SK-N-SH (cell line): ENCODE measurements at regions not wholly inside any gene's neighbourhood (a gene's known extent, or its start where the extent isn't known, plus 50 kb on each side); places are given as distances from the start of the nearest gene placed in this dataset.

Experiments
- CTCF ChIA-PET: fragments of 300-600, 350-600 bp; formaldehyde crosslinking; extraction: SDS; loops from one replicate; lab custom pipeline; 2021; lab: Yijun Ruan, JAX
- POLR2A ChIA-PET: fragments of 350-600 bp; sonication (Branson Sonifier 250); formaldehyde crosslinking; extraction: SDS; loops from one replicate; lab custom pipeline; 2020; ENCODE audit warnings: antibody characterized with exemption, inconsistent platforms; lab: Yijun Ruan, JAX
- DNase-seq: peaks from one replicate; pipeline ENCODE4 v3.0.0; 2012
- H2AFZ ChIP-seq: fragments of 200-600 bp; sonication (generic); 2 replicates; pipeline ENCODE4 v1.8.1; 2016; ENCODE audit warnings: antibody characterized with exemption, mild to moderate bottlenecking, low read depth
- H3F3A ChIP-seq: fragments of 200-600 bp; sonication (generic); replicated peaks from 2 replicates; pipeline ENCODE3; 2016; ENCODE audit warnings: antibody characterized with exemption, mild to moderate bottlenecking; ENCODE audit not compliant: insufficient read depth
- H3K27ac ChIP-seq, 2 experiments: fragments of 200-500 bp in 1 of 2; fragments of 200-600 bp in 1 of 2; sonication (Bioruptor generic) in 1 of 2; sonication (generic), shearing (Covaris generic) in 1 of 2; 2 replicates each; pipeline versions ENCODE4 v1.5.1 to v1.6.1; 2014 to 2016; ENCODE audit warnings: low read depth in 2 of 2, inconsistent platforms in 1 of 2, low read length in 1 of 2, mild to moderate bottlenecking in 1 of 2, mixed read lengths in 1 of 2
- H3K27me3 ChIP-seq: fragments of 200-600 bp; sonication (generic), shearing (Covaris generic); 2 replicates; pipeline ENCODE4 v1.6.1; 2016; ENCODE audit warnings: mixed run types; ENCODE audit not compliant: insufficient read depth
- H3K36me3 ChIP-seq, 2 experiments: fragments of 200-500 bp in 1 of 2; fragments of 200-600 bp in 1 of 2; sonication (Bioruptor generic) in 1 of 2; sonication (generic) in 1 of 2; replicated peaks in 1 of 2; 2 replicates each; pipeline versions ENCODE3 to v1.5.1; 2014 to 2016; ENCODE audit warnings: low read length in 1 of 2, mild to moderate bottlenecking in 1 of 2; ENCODE audit not compliant: insufficient read depth in 2 of 2, control insufficient read depth in 1 of 2
- H3K4me1 ChIP-seq, 2 experiments: fragments of 200-500 bp in 1 of 2; fragments of 200-600 bp in 1 of 2; sonication (Bioruptor generic) in 1 of 2; sonication (generic), shearing (Covaris generic) in 1 of 2; 2 replicates each; pipeline versions ENCODE4 v1.5.1 to v1.6.1; 2014 to 2016; ENCODE audit warnings: low read depth in 1 of 2, low read length in 1 of 2, mixed run types in 1 of 2; ENCODE audit not compliant: insufficient read depth in 2 of 2, control insufficient read depth in 1 of 2
- H3K4me2 ChIP-seq: fragments of 200-600 bp; sonication (generic), shearing (Covaris generic); 2 replicates; pipeline ENCODE4 v1.6.1; 2017; ENCODE audit warnings: mixed run types
- H3K4me3 ChIP-seq, 2 experiments: fragments of 200-500 bp in 1 of 2; fragments of 200-600 bp in 1 of 2; sonication (Bioruptor generic) in 1 of 2; sonication (generic), shearing (Covaris generic) in 1 of 2; 2 replicates each; pipeline versions ENCODE4 v1.5.1 to v1.8.1; 2014 to 2016; ENCODE audit warnings: low read depth in 2 of 2, inconsistent platforms in 1 of 2, low read length in 1 of 2, mild to moderate bottlenecking in 1 of 2, mixed read lengths in 1 of 2, moderate library complexity in 1 of 2
- H3K79me2 ChIP-seq: fragments of 200-600 bp; sonication (generic); 2 replicates; pipeline ENCODE4 v1.8.1; 2017; ENCODE audit warnings: mild to moderate bottlenecking; ENCODE audit not compliant: insufficient read depth
- H3K9ac ChIP-seq: fragments of 200-600 bp; sonication (generic); 2 replicates; pipeline ENCODE4 v1.6.1; 2017; ENCODE audit warnings: mixed run types
- H3K9me2 ChIP-seq: fragments of 200-600 bp; sonication (generic); 2 replicates; pipeline ENCODE4 v1.6.1; 2017; ENCODE audit warnings: mixed run types
- H3K9me3 ChIP-seq: fragments of 200-600 bp; sonication (generic); 2 replicates; pipeline ENCODE4 v1.6.1; 2017; ENCODE audit warnings: mixed run types, mild to moderate bottlenecking, moderate library complexity
- H4K20me1 ChIP-seq: fragments of 200-600 bp; sonication (generic); 2 replicates; pipeline ENCODE4 v1.6.1; 2017; ENCODE audit warnings: mild to moderate bottlenecking, mixed run types; ENCODE audit not compliant: insufficient read depth
- ELF1 ChIP-seq: IDR thresholded peaks from 2 replicates; pipeline ENCODE4 v1.4.0; 2012
- EZH2phosphoT487 ChIP-seq: fragments of 200-600 bp; sonication (generic); IDR thresholded peaks from 2 replicates; pipeline ENCODE4 v1.6.1; 2017; ENCODE audit warnings: low read depth, mixed run types, mild to moderate bottlenecking, antibody characterized with exemption, moderate library complexity, borderline replicate concordance
- FOXJ3 ChIP-seq: sonication (generic); formaldehyde crosslinking; IDR thresholded peaks from 2 replicates; pipeline ENCODE4 v1.5.1; 2020; ENCODE audit warnings: mild to moderate bottlenecking, missing genetic modification reagents
- GABPA ChIP-seq: IDR thresholded peaks from 2 replicates; pipeline ENCODE4 v1.4.0; 2012; ENCODE audit warnings: low read depth, mild to moderate bottlenecking
- GATA2 ChIP-seq: sonication (generic); formaldehyde crosslinking; IDR thresholded peaks from 2 replicates; pipeline ENCODE4 v1.5.0; 2020; ENCODE audit warnings: mild to moderate bottlenecking, missing genetic modification reagents
- MEF2A ChIP-seq: IDR thresholded peaks from 2 replicates; pipeline ENCODE4 v1.4.0; 2012; ENCODE audit warnings: low read depth, borderline replicate concordance
- MXI1 ChIP-seq: IDR thresholded peaks from 2 replicates; pipeline ENCODE4 v1.6.1; 2012; ENCODE audit warnings: mild to moderate bottlenecking, low read depth, low read length, improper control_type of control experiment
- NFIC ChIP-seq: IDR thresholded peaks from 2 replicates; pipeline ENCODE4 v1.4.0; 2012; ENCODE audit warnings: borderline replicate concordance
- NRF1 ChIP-seq: IDR thresholded peaks from 2 replicates; pipeline ENCODE4 v1.6.1; 2012; ENCODE audit warnings: low read depth, mild to moderate bottlenecking, low read length
- POLR2AphosphoS5 ChIP-seq: IDR thresholded peaks from 2 replicates; pipeline ENCODE4 v1.6.1; 2012; ENCODE audit warnings: low read depth, low read length
- RFX5 ChIP-seq: IDR thresholded peaks from 2 replicates; pipeline ENCODE4 v1.6.1; 2012; ENCODE audit warnings: mild to moderate bottlenecking, improper control_type of control experiment, low read length
- TAF1 ChIP-seq: IDR thresholded peaks from 2 replicates; pipeline ENCODE4 v1.6.1; 2012; ENCODE audit warnings: low read depth, mild to moderate bottlenecking, low read length, moderate library complexity, borderline replicate concordance
- TCF12 ChIP-seq: IDR thresholded peaks from 2 replicates; pipeline ENCODE4 v1.4.0; 2012
- TEAD4 ChIP-seq: IDR thresholded peaks from 2 replicates; pipeline ENCODE4 v1.4.0; 2012; ENCODE audit warnings: mild to moderate bottlenecking, borderline replicate concordance; ENCODE audit not compliant: insufficient read depth
- YY1 ChIP-seq: IDR thresholded peaks from 2 replicates; pipeline ENCODE4 v1.4.0; 2012; ENCODE audit warnings: low read depth, mild to moderate bottlenecking
- ZBTB33 ChIP-seq: IDR thresholded peaks from 2 replicates; pipeline ENCODE4 v1.4.0; 2012; ENCODE audit warnings: low read depth, borderline replicate concordance
- WGBS: methylation state at CpG from one replicate; pipeline ENCODE4 v1.1.6; 2017; ENCODE audit warnings: low lambda C conversion rate; 5-methylcytosine and 5-hydroxymethylcytosine counted together
- TF ChIP-seq, protein P1 (sequence below): IDR thresholded peaks from 2 replicates; pipeline ENCODE4; 2012
- TF ChIP-seq, protein P2 (sequence below): IDR thresholded peaks from 2 replicates; pipeline ENCODE4 v1.4.0; 2012; ENCODE audit warnings: low read depth, borderline replicate concordance
- TF ChIP-seq, protein P3 (sequence below): IDR thresholded peaks from 2 replicates; pipeline ENCODE4 v1.6.1; 2012; ENCODE audit warnings: mild to moderate bottlenecking, low read depth, low read length, moderate library complexity

- Histone ChIP-seq H4K20me1 (no peaks in the 10 kb centered on the region), H3K27ac (no peak overlapping the region), H2AFZ (no peak overlapping the region), H3K4me2 (no peak overlapping the region), H3K36me3 (no peaks in the 10 kb centered on the region), H3K4me3 (no peak overlapping the region), H3F3A (no peaks in the 10 kb centered on the region), H3K9me3 (no peaks in the 10 kb centered on the region), H3K9me2 (no peaks in the 10 kb centered on the region), H3K9ac (no peak overlapping the region), H3K79me2 (no peaks in the 10 kb centered on the region), H3K27me3 (no peaks in the 10 kb centered on the region), H3K4me1 (peaks cover 0 to 2% of the 10 kb centered on the region in 2 experiments; a peak in 1 of 4 replicates)
- ChIA-PET POLR2A (no interaction called here), CTCF (interaction anchor here (1.0 kb wide), 1 partner anchor 9 kb away, joined by 3 read pairs; no protein-coding TSS in a partner anchor)
- WGBS, result 66% methylated on average over 6 of the region's 6 CpGs
- TF ChIP-seq EZH2phosphoT487 (no peak), MEF2A (no peak), ELF1 (no peak), FOXJ3 (CRISPR knock-in tag) (no peak), POLR2AphosphoS5 (no peak), ZBTB33 (no peak), NRF1 (no peak), TEAD4 (no peak), RFX5 (no peak), TCF12 (no peak), NFIC (no peak), GABPA (no peak), TAF1 (no peak), MXI1 (no peak), YY1 (no peak), GATA2 (no peak)
- TF ChIP-seq, protein P1, sequence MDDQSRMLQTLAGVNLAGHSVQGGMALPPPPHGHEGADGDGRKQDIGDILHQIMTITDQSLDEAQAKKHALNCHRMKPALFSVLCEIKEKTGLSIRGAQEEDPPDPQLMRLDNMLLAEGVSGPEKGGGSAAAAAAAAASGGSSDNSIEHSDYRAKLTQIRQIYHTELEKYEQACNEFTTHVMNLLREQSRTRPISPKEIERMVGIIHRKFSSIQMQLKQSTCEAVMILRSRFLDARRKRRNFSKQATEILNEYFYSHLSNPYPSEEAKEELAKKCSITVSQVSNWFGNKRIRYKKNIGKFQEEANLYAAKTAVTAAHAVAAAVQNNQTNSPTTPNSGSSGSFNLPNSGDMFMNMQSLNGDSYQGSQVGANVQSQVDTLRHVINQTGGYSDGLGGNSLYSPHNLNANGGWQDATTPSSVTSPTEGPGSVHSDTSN, result no peak
- TF ChIP-seq, protein P2, sequence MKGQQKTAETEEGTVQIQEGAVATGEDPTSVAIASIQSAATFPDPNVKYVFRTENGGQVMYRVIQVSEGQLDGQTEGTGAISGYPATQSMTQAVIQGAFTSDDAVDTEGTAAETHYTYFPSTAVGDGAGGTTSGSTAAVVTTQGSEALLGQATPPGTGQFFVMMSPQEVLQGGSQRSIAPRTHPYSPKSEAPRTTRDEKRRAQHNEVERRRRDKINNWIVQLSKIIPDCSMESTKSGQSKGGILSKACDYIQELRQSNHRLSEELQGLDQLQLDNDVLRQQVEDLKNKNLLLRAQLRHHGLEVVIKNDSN, result no peak
- TF ChIP-seq, protein P3, sequence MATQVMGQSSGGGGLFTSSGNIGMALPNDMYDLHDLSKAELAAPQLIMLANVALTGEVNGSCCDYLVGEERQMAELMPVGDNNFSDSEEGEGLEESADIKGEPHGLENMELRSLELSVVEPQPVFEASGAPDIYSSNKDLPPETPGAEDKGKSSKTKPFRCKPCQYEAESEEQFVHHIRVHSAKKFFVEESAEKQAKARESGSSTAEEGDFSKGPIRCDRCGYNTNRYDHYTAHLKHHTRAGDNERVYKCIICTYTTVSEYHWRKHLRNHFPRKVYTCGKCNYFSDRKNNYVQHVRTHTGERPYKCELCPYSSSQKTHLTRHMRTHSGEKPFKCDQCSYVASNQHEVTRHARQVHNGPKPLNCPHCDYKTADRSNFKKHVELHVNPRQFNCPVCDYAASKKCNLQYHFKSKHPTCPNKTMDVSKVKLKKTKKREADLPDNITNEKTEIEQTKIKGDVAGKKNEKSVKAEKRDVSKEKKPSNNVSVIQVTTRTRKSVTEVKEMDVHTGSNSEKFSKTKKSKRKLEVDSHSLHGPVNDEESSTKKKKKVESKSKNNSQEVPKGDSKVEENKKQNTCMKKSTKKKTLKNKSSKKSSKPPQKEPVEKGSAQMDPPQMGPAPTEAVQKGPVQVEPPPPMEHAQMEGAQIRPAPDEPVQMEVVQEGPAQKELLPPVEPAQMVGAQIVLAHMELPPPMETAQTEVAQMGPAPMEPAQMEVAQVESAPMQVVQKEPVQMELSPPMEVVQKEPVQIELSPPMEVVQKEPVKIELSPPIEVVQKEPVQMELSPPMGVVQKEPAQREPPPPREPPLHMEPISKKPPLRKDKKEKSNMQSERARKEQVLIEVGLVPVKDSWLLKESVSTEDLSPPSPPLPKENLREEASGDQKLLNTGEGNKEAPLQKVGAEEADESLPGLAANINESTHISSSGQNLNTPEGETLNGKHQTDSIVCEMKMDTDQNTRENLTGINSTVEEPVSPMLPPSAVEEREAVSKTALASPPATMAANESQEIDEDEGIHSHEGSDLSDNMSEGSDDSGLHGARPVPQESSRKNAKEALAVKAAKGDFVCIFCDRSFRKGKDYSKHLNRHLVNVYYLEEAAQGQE, result no peak
- no peak for DNase-seq
Measured at GRCh38 chr2:144015655-144016245, 504.2 kb downstream of the ZEB2 start.
